Keratinocyte (primary cell): ENCODE measurements at regions not wholly inside any gene's neighbourhood (a gene's known extent, or its start where the extent isn't known, plus 50 kb on each side); places are given as distances from the start of the nearest gene placed in this dataset.

Experiments used
- EZH2 ChIP-seq: IDR thresholded peaks from one replicate; pipeline ENCODE4 v1.6.1; 2012; ENCODE audit warnings: inconsistent platforms, mild to moderate bottlenecking, low read length, moderate library complexity
- TF ChIP-seq, protein P1 (sequence below), 3 experiments: IDR thresholded peaks in 1 of 3; conservative IDR thresholded peaks in 1 of 3; optimal IDR thresholded peaks in 1 of 3; 2 replicates in 2 of 3; 3 replicates in 1 of 3; pipeline versions ENCODE3 to v1.5.1; 2011; ENCODE audit warnings: low read length in 3 of 3, mild to moderate bottlenecking in 3 of 3, moderate library complexity in 2 of 3, control low read depth in 1 of 3, inconsistent platforms in 1 of 3; ENCODE audit not compliant: insufficient read depth in 2 of 3; ENCODE audit errors: extremely low read depth in 1 of 3

DNA sequence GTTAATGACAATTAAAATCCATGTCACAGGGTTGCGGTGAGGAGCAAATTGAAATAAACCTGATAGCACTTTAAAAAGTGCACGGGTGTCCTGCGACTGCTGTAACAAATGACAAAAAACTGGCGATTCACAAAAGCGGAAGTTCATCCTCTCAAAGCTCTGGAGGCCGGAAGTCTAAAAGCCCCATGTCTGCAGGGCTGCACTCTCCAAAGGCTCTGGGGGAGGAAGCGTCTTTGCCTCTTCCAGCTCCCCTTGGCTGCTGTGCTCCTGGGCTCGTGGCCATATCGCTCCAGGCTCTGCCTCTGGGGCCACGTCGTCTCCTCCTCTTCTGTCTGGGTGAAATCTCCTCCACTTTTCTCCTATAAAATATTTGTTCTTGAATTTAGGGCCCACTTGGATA lies 273.9 kb upstream of the IRX2 start:
- TF ChIP-seq, protein P1, sequence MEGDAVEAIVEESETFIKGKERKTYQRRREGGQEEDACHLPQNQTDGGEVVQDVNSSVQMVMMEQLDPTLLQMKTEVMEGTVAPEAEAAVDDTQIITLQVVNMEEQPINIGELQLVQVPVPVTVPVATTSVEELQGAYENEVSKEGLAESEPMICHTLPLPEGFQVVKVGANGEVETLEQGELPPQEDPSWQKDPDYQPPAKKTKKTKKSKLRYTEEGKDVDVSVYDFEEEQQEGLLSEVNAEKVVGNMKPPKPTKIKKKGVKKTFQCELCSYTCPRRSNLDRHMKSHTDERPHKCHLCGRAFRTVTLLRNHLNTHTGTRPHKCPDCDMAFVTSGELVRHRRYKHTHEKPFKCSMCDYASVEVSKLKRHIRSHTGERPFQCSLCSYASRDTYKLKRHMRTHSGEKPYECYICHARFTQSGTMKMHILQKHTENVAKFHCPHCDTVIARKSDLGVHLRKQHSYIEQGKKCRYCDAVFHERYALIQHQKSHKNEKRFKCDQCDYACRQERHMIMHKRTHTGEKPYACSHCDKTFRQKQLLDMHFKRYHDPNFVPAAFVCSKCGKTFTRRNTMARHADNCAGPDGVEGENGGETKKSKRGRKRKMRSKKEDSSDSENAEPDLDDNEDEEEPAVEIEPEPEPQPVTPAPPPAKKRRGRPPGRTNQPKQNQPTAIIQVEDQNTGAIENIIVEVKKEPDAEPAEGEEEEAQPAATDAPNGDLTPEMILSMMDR (optimal IDR thresholded peaks at IDR 0.05 in 1 of 3, IDR thresholded peaks at IDR 0.05 in 1 of 3, conservative IDR thresholded peaks at IDR 0.05 in 1 of 3; ENCODE audit: extremely low read depth in 1 of 3, insufficient read depth in 2 of 3, low read length in 3 of 3): no peak
- TF ChIP-seq EZH2: no peak
